Endothelial cell of umbilical vein (primary cell): ENCODE measurements at regions not wholly inside any gene's neighbourhood (a gene's known extent, or its start where the extent isn't known, plus 50 kb on each side); places are given as distances from the start of the nearest gene placed in this dataset.

Experiments used
- BruUV-seq: library from RNA; stranded (reverse); fragments of 400-500 nt; replicated peaks from 2 replicates; lab custom pipeline; 2021; lab: Mats Ljungman, UMichigan
- CTCF ChIA-PET: fragments of 300-600, 350-600 bp; sonication (Branson Sonifier 250); formaldehyde crosslinking; loops from one replicate; lab custom pipeline; 2021; ENCODE audit warnings: antibody characterized with exemption, inconsistent platforms; lab: Charles Lee
- POLR2A ChIA-PET: fragments of 300-600, 350-600 bp; sonication (Branson Sonifier 250); formaldehyde crosslinking; loops from one replicate; lab custom pipeline; 2021; ENCODE audit warnings: antibody characterized with exemption, inconsistent platforms; lab: Charles Lee
- DNase-seq: peaks from one replicate; pipeline ENCODE4 v3.0.0-alpha.2; 2011; ENCODE audit warnings: low read depth, low spot score
- FAIRE-seq: peaks from 2 replicates; lab custom pipeline; 2011; peaks lifted over from hg19 to GRCh38; lab: Jason Lieb, UNC
- H2AFZ ChIP-seq: 2 replicates; pipeline ENCODE4 v1.6.0; 2012; ENCODE audit warnings: low read depth, low read length, control low read depth, inconsistent platforms
- H3K27ac ChIP-seq: 2 replicates; pipeline ENCODE4 v1.5.1; 2011; ENCODE audit warnings: low read depth, mild to moderate bottlenecking, control low read depth, low read length, moderate library complexity; ENCODE audit not compliant: insufficient read depth
- H3K27me3 ChIP-seq, 2 experiments: 2 replicates each; pipeline versions ENCODE4 v1.6.0 to v1.6.1; 2011; ENCODE audit warnings: low read length in 2 of 2, mixed read lengths in 1 of 2; ENCODE audit not compliant: control insufficient read depth in 2 of 2, insufficient read depth in 2 of 2
- H3K36me3 ChIP-seq, 2 experiments: 2 replicates in 1 of 2; 3 replicates in 1 of 2; pipeline ENCODE4 v1.5.1; 2011; ENCODE audit warnings: low read length in 2 of 2, mild to moderate bottlenecking in 1 of 2, moderate library complexity in 1 of 2; ENCODE audit not compliant: control insufficient read depth in 2 of 2, insufficient read depth in 2 of 2; ENCODE audit errors: extremely low read depth in 1 of 2
- H3K4me1 ChIP-seq: 3 replicates; pipeline ENCODE4 v1.5.1; 2011; ENCODE audit warnings: mild to moderate bottlenecking, low read length; ENCODE audit not compliant: control insufficient read depth, insufficient read depth; ENCODE audit errors: extremely low read depth
- H3K4me2 ChIP-seq: 2 replicates; pipeline ENCODE4 v1.6.1; 2011; ENCODE audit warnings: low read length, control low read depth, mixed read lengths; ENCODE audit not compliant: insufficient read depth
- H3K4me3 ChIP-seq, 3 experiments: fragments of 200-600 bp in 1 of 3; sonication (generic), shearing (Covaris generic) in 1 of 3; replicated peaks in 1 of 3; 2 replicates each; pipeline ENCODE4 v1.5.1; 2011 to 2016; ENCODE audit warnings: control low read depth in 3 of 3, low read length in 3 of 3, mild to moderate bottlenecking in 2 of 3, inconsistent platforms in 1 of 3, low read depth in 1 of 3, moderate library complexity in 1 of 3; ENCODE audit not compliant: insufficient read depth in 1 of 3
- H3K79me2 ChIP-seq: 2 replicates; pipeline ENCODE4 v1.6.0; 2012; ENCODE audit warnings: low read length, inconsistent platforms; ENCODE audit not compliant: control insufficient read depth, insufficient read depth
- H3K9ac ChIP-seq: replicated peaks from 2 replicates; pipeline ENCODE3; 2011; ENCODE audit warnings: low read length, control low read depth; ENCODE audit not compliant: insufficient read depth; ENCODE audit errors: extremely low read depth
- H3K9me1 ChIP-seq: replicated peaks from 3 replicates; pipeline ENCODE4 v1.6.0; 2011; ENCODE audit warnings: mild to moderate bottlenecking, low read length; ENCODE audit not compliant: control insufficient read depth, insufficient read depth; ENCODE audit errors: extremely low read depth
- H3K9me3 ChIP-seq: replicated peaks from 2 replicates; pipeline ENCODE4 v1.5.1; 2012; ENCODE audit warnings: low read length, inconsistent platforms; ENCODE audit not compliant: control insufficient read depth, insufficient read depth
- H4K20me1 ChIP-seq: replicated peaks from 2 replicates; pipeline ENCODE3; 2011; ENCODE audit warnings: mild to moderate bottlenecking, low read length; ENCODE audit not compliant: control insufficient read depth, insufficient read depth; ENCODE audit errors: extremely low read depth
- EZH2 ChIP-seq: IDR thresholded peaks from 2 replicates; pipeline ENCODE4 v1.6.1; 2012; ENCODE audit warnings: borderline replicate concordance, low read depth, mild to moderate bottlenecking, moderate library complexity, low read length, inconsistent platforms; ENCODE audit not compliant: severe bottlenecking
- FOS ChIP-seq: IDR thresholded peaks from 2 replicates; pipeline ENCODE4 v1.6.1; 2011; ENCODE audit warnings: mild to moderate bottlenecking, low read length, moderate library complexity, borderline replicate concordance; ENCODE audit not compliant: insufficient read depth
- GATA2 ChIP-seq: IDR thresholded peaks from 2 replicates; pipeline ENCODE4 v1.7.0; 2011; ENCODE audit warnings: low read depth, mild to moderate bottlenecking, moderate library complexity, mixed read lengths, low read length; ENCODE audit not compliant: insufficient read length, insufficient read depth
- JUN ChIP-seq: IDR thresholded peaks from 2 replicates; pipeline ENCODE4 v1.6.1; 2011; ENCODE audit warnings: borderline replicate concordance, low read depth; ENCODE audit not compliant: insufficient read length, insufficient read depth
- MYC ChIP-seq: IDR thresholded peaks from one replicate; pipeline ENCODE4 v1.6.1; 2011; ENCODE audit warnings: mild to moderate bottlenecking, low read depth, low read length
- POLR2A ChIP-seq: IDR thresholded peaks from 2 replicates; pipeline ENCODE4 v1.6.1; 2012; ENCODE audit warnings: low read depth, mild to moderate bottlenecking, control low read depth, low read length
- POLR2AphosphoS5 ChIP-seq: IDR thresholded peaks from 2 replicates; pipeline ENCODE4 v1.6.1; 2012; ENCODE audit warnings: low read depth, mild to moderate bottlenecking, control low read depth, low read length, moderate library complexity; ENCODE audit not compliant: insufficient read depth
- dilution Hi-C: fragments of 300-500 bp; cut with MboI; formaldehyde crosslinking; loops from one replicate; pipeline ENCODE4 v1.15.0; 2019; ENCODE audit warnings: low sequenced_read_pairs; ENCODE audit not compliant: extremely low pct_ligation_motif_present
- intact Hi-C: fragments of 100-400 bp; cut with micrococcal nuclease; formaldehyde crosslinking; loops from one replicate; pipeline ENCODE4 v1.10.0; 2022
- TF ChIP-seq, protein P1 (sequence below): IDR thresholded peaks from 2 replicates; pipeline ENCODE4 v1.6.1; 2011; ENCODE audit not compliant: insufficient read depth, insufficient read length
- TF ChIP-seq, protein P2 (sequence below), 2 donors: IDR thresholded peaks; 1 replicate in 1 of 2; 2 replicates in 1 of 2; pipeline ENCODE4 v1.5.1; 2011; ENCODE audit warnings: low read length in 2 of 2, mild to moderate bottlenecking in 2 of 2, moderate library complexity in 2 of 2, control low read depth in 1 of 2, inconsistent platforms in 1 of 2, low read depth in 1 of 2; ENCODE audit not compliant: insufficient read depth in 1 of 2; ENCODE audit errors: extremely low read depth in 1 of 2

DNA sequence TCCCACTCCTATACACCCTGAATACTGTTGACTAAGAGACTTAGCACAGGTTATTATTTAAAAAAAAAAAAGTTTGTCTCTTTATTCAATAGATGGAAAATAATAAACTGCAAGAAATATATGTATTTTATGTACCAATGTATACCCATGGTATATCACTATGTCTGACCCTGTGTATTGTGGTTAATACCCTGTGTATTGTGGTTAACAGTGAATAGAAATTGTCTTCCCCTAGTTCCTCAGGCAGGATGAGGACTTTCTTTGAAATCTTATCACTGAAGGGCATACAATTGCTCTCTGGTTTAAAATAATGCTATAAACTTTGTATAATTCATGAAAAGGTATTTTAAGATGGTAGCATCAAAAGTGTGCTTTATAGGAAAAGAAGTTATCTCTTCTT, 80.0 kb upstream of the TMEM106B start:
- H4K20me1 ChIP-seq: no peaks in the 10 kb centered on the region
- no peaks in the 10 kb centered on the region for H3K36me3 ChIP-seq
- H3K4me3 ChIP-seq: no peak overlapping the region
- no peak for FAIRE-seq
- dilution Hi-C loops: no loop called here
- no peak overlapping the region for H3K27ac ChIP-seq
- H3K9ac ChIP-seq: no peak overlapping the region
- ChIA-PET CTCF (no interaction called here), POLR2A (no interaction called here)
- intact Hi-C loops: no loop called here
- no peaks in the 10 kb centered on the region for H3K9me3 ChIP-seq
- no peaks in the 10 kb centered on the region for H3K4me1 ChIP-seq
- BruUV-seq: no TSS peak
- no peaks in the 10 kb centered on the region for H3K79me2 ChIP-seq
- H2AFZ ChIP-seq: no peak overlapping the region
- H3K4me2 ChIP-seq: no peak overlapping the region
- TF ChIP-seq, protein P1, sequence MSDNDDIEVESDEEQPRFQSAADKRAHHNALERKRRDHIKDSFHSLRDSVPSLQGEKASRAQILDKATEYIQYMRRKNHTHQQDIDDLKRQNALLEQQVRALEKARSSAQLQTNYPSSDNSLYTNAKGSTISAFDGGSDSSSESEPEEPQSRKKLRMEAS: no peak
- TF ChIP-seq GATA2 (no peak), MYC (no peak), POLR2A (no peak), FOS (no peak), POLR2AphosphoS5 (no peak), EZH2 (no peak), JUN (no peak)
- TF ChIP-seq, protein P2, sequence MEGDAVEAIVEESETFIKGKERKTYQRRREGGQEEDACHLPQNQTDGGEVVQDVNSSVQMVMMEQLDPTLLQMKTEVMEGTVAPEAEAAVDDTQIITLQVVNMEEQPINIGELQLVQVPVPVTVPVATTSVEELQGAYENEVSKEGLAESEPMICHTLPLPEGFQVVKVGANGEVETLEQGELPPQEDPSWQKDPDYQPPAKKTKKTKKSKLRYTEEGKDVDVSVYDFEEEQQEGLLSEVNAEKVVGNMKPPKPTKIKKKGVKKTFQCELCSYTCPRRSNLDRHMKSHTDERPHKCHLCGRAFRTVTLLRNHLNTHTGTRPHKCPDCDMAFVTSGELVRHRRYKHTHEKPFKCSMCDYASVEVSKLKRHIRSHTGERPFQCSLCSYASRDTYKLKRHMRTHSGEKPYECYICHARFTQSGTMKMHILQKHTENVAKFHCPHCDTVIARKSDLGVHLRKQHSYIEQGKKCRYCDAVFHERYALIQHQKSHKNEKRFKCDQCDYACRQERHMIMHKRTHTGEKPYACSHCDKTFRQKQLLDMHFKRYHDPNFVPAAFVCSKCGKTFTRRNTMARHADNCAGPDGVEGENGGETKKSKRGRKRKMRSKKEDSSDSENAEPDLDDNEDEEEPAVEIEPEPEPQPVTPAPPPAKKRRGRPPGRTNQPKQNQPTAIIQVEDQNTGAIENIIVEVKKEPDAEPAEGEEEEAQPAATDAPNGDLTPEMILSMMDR (IDR thresholded peaks at IDR 0.05; ENCODE audit: extremely low read depth in 1 of 2, insufficient read depth in 1 of 2, low read depth in 1 of 2, low read length in 2 of 2): no peak
- H3K27me3 ChIP-seq: no peaks in the 10 kb centered on the region
- H3K9me1 ChIP-seq: no peaks in the 10 kb centered on the region
- no peak for DNase-seq
